DND-41 (cell line): ENCODE measurements at regions not wholly inside any gene's neighbourhood (a gene's known extent, or its start where the extent isn't known, plus 50 kb on each side); places are given as distances from the start of the nearest gene placed in this dataset.

ENCODE experiments used
- EZH2 ChIP-seq: IDR thresholded peaks from 3 replicates; pipeline ENCODE4 v1.6.1; 2012; ENCODE audit warnings: borderline replicate concordance, low read depth, mild to moderate bottlenecking, moderate library complexity, low read length, inconsistent platforms; ENCODE audit not compliant: severe bottlenecking
- TF ChIP-seq, protein P1 (sequence below): IDR thresholded peaks from 2 replicates; pipeline ENCODE4 v1.5.1; 2012; ENCODE audit warnings: borderline replicate concordance, low read length, moderate library complexity, mild to moderate bottlenecking; ENCODE audit not compliant: poor library complexity, severe bottlenecking; ENCODE audit errors: extremely low read depth

- TF ChIP-seq, protein P1, sequence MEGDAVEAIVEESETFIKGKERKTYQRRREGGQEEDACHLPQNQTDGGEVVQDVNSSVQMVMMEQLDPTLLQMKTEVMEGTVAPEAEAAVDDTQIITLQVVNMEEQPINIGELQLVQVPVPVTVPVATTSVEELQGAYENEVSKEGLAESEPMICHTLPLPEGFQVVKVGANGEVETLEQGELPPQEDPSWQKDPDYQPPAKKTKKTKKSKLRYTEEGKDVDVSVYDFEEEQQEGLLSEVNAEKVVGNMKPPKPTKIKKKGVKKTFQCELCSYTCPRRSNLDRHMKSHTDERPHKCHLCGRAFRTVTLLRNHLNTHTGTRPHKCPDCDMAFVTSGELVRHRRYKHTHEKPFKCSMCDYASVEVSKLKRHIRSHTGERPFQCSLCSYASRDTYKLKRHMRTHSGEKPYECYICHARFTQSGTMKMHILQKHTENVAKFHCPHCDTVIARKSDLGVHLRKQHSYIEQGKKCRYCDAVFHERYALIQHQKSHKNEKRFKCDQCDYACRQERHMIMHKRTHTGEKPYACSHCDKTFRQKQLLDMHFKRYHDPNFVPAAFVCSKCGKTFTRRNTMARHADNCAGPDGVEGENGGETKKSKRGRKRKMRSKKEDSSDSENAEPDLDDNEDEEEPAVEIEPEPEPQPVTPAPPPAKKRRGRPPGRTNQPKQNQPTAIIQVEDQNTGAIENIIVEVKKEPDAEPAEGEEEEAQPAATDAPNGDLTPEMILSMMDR, result no peak
- no peak for TF ChIP-seq EZH2
Measured at GRCh38 chr3:163671201-163671600, 1407.1 kb downstream of the SI start.
